CD14-positive monocyte (primary cell): ENCODE measurements at regions not wholly inside any gene's neighbourhood (a gene's known extent, or its start where the extent isn't known, plus 50 kb on each side); places are given as distances from the start of the nearest gene placed in this dataset.

ENCODE experiments used
- DNase-seq, 3 donors: peaks; one replicate each; pipeline ENCODE4 v3.0.0-alpha.2; 2011 to 2022
- H2AFZ ChIP-seq: 2 replicates; pipeline ENCODE4 v1.6.0; 2012; ENCODE audit warnings: mild to moderate bottlenecking, low read depth, low read length, inconsistent platforms; ENCODE audit not compliant: insufficient read depth, poor library complexity, severe bottlenecking
- H3K27ac ChIP-seq, 2 donors: 1 replicate in 1 of 2; 2 replicates in 1 of 2; pipeline ENCODE4 v1.5.1; 2012 to 2013; ENCODE audit warnings: low read length in 2 of 2, control low read depth in 1 of 2, inconsistent platforms in 1 of 2, low read depth in 1 of 2, mild to moderate bottlenecking in 1 of 2
- H3K27me3 ChIP-seq, 2 donors: one replicate each; pipeline versions ENCODE4 v1.6.0 to v1.6.1; 2011 to 2013; ENCODE audit warnings: low read length in 2 of 2; ENCODE audit not compliant: control insufficient read depth in 2 of 2, insufficient read depth in 2 of 2
- H3K36me3 ChIP-seq, 2 donors: replicated peaks in 1 of 2; 1 replicate in 1 of 2; 2 replicates in 1 of 2; pipeline versions ENCODE4 v1.5.1 to v1.6.1; 2012 to 2013; ENCODE audit warnings: low read length in 2 of 2, control low read depth in 1 of 2, inconsistent platforms in 1 of 2, mild to moderate bottlenecking in 1 of 2; ENCODE audit not compliant: insufficient read depth in 2 of 2, control insufficient read depth in 1 of 2
- H3K4me1 ChIP-seq, 2 donors: 1 replicate in 1 of 2; 2 replicates in 1 of 2; pipeline versions ENCODE4 v1.5.1 to v1.6.1; 2012 to 2013; ENCODE audit warnings: low read length in 2 of 2, control low read depth in 1 of 2, inconsistent platforms in 1 of 2, mild to moderate bottlenecking in 1 of 2, moderate library complexity in 1 of 2; ENCODE audit not compliant: insufficient read depth in 2 of 2, control insufficient read depth in 1 of 2
- H3K4me2 ChIP-seq: replicated peaks from 2 replicates; pipeline ENCODE3; 2012; ENCODE audit warnings: low read length, moderate library complexity, mild to moderate bottlenecking; ENCODE audit not compliant: poor library complexity, severe bottlenecking; ENCODE audit errors: extremely low read depth
- H3K4me3 ChIP-seq, 3 experiments: fragments of 200-600 bp in 1 of 3; sonication (generic) in 1 of 3; replicated peaks in 1 of 3; 1 replicate in 2 of 3; 2 replicates in 1 of 3; pipeline ENCODE4 v1.5.1; 2011 to 2013; ENCODE audit warnings: low read length in 3 of 3, mild to moderate bottlenecking in 3 of 3, control low read depth in 2 of 3, low read depth in 2 of 3, inconsistent platforms in 1 of 3, moderate library complexity in 1 of 3
- H3K79me2 ChIP-seq: 2 replicates; pipeline ENCODE4 v1.6.0; 2012; ENCODE audit warnings: mild to moderate bottlenecking, control low read depth, inconsistent platforms, low read length, moderate library complexity; ENCODE audit not compliant: insufficient read depth
- H3K9ac ChIP-seq: 2 replicates; pipeline ENCODE4 v1.6.0; 2017; ENCODE audit warnings: low read length, mild to moderate bottlenecking; ENCODE audit not compliant: insufficient read depth, poor library complexity, severe bottlenecking
- H3K9me3 ChIP-seq, 2 donors: replicated peaks in 1 of 2; 1 replicate in 1 of 2; 2 replicates in 1 of 2; pipeline versions ENCODE4 v1.5.1 to v1.6.1; 2012 to 2013; ENCODE audit warnings: low read length in 2 of 2, control low read depth in 1 of 2; ENCODE audit not compliant: control insufficient read depth in 1 of 2, insufficient read depth in 1 of 2
- H4K20me1 ChIP-seq: 2 replicates; pipeline ENCODE4 v1.6.0; 2012; ENCODE audit warnings: mild to moderate bottlenecking, low read length, control low read depth, moderate library complexity; ENCODE audit not compliant: insufficient read depth
- H3K27ac Mint-ChIP-seq, 7 donors: one replicate each; pipeline ENCODE4 v1.8.0; 2020; ENCODE audit warnings: mild to moderate bottlenecking in 7 of 7, mixed read lengths in 7 of 7, moderate library complexity in 6 of 7, inconsistent platforms in 2 of 7
- H3K27me3 Mint-ChIP-seq, 3 donors: one replicate each; pipeline ENCODE4 v1.8.0; 2021 to 2022; ENCODE audit warnings: low read depth in 3 of 3, mild to moderate bottlenecking in 3 of 3, mixed read lengths in 3 of 3, moderate library complexity in 3 of 3, inconsistent platforms in 1 of 3
- H3K36me3 Mint-ChIP-seq, 2 donors: one replicate each; pipeline ENCODE4 v1.8.0; 2020; ENCODE audit warnings: mixed read lengths in 2 of 2, inconsistent platforms in 1 of 2, mild to moderate bottlenecking in 1 of 2
- H3K4me1 Mint-ChIP-seq: one replicate; pipeline ENCODE4 v1.8.0; 2020; ENCODE audit warnings: mild to moderate bottlenecking, mixed read lengths
- H3K4me3 Mint-ChIP-seq, 2 donors: one replicate each; pipeline ENCODE4 v1.8.0; 2020; ENCODE audit warnings: mild to moderate bottlenecking in 2 of 2, mixed read lengths in 2 of 2, moderate library complexity in 1 of 2
- H3K9me3 Mint-ChIP-seq, 7 donors: one replicate each; pipeline ENCODE4 v1.8.0; 2020 to 2022; ENCODE audit warnings: mixed read lengths in 7 of 7, mild to moderate bottlenecking in 6 of 7, moderate library complexity in 6 of 7, inconsistent platforms in 2 of 7
- WGBS: methylation state at CpG from one replicate; pipeline ENCODE4 v1.1.5; 2013; ENCODE audit warnings: missing lambda C conversion rate; ENCODE audit not compliant: insufficient coverage; 5-methylcytosine and 5-hydroxymethylcytosine counted together
- intact Hi-C, 2 donors: fragments of 100-400 bp; cut with micrococcal nuclease; formaldehyde crosslinking; loops; one replicate each; pipeline versions ENCODE4 v1.15.0 to v1.15.1; 2023
- TF ChIP-seq, protein P1 (sequence below): fragments of 200-600 bp; IDR thresholded peaks from one replicate; pipeline ENCODE4 v1.8.0; 2022; ENCODE audit warnings: antibody characterized with exemption, mild to moderate bottlenecking

DNA sequence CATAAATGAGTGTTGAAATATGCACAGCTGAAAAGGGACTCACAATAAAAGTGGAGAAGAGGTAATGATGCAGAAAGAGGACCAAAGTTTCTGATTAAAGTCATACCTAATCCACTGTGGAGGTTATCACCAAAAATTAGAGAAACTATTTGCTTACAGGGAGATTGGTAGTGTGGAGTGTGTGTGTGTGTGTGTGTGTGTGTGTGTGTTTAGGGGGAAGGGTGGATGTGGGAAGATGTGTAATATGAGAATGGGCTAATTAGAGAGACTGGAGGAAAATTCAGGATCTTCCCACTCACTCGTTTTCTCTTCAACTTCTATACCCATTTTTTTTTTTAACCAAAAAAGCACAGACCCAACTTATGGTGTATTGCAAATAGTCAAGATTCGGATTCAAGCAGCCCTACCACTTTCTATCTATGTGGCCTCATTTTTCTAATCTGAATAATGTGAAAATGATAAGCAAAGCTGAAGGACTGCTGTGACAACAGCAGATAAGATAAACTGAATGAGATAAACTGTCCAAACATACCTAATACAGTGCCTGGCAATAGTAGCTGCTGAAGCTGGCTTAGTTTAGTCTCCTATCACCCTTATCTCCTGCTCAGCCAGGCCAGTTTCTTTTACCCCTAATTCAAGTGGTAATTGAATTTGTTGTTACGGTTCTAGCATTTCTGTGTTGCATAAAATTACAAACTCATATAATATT, 501.1 kb downstream of the KDM4C start:
- Histone ChIP-seq H3K9ac (no peak overlapping the region), H3K27ac (no peak overlapping the region), H3K4me2 (no peak overlapping the region), H3K36me3 (no peaks in the 10 kb centered on the region), H3K4me3 (no peak overlapping the region), H3K27me3 (no peaks in the 10 kb centered on the region), H2AFZ (no peak overlapping the region), H3K4me1 (no peaks in the 10 kb centered on the region), H3K9me3 (peaks cover 0 to 4% of the 10 kb centered on the region in 2 donors), H4K20me1 (no peaks in the 10 kb centered on the region), H3K79me2 (no peaks in the 10 kb centered on the region)
- intact Hi-C loops: no loop called here
- no peak for DNase-seq
- Mint-ChIP-seq H3K9me3 (peaks cover 0 to 4% (median 0%) of the 10 kb centered on the region in 7 donors), H3K4me1 (no peaks in the 10 kb centered on the region), H3K27ac (no peak overlapping the region), H3K27me3 (peaks cover 0 to 5% (median 0%) of the 10 kb centered on the region in 3 donors), H3K36me3 (no peaks in the 10 kb centered on the region), H3K4me3 (no peak overlapping the region)
- no CpG with 5 or more reads among the region's 3 CpGs for WGBS
- TF ChIP-seq, protein P1, sequence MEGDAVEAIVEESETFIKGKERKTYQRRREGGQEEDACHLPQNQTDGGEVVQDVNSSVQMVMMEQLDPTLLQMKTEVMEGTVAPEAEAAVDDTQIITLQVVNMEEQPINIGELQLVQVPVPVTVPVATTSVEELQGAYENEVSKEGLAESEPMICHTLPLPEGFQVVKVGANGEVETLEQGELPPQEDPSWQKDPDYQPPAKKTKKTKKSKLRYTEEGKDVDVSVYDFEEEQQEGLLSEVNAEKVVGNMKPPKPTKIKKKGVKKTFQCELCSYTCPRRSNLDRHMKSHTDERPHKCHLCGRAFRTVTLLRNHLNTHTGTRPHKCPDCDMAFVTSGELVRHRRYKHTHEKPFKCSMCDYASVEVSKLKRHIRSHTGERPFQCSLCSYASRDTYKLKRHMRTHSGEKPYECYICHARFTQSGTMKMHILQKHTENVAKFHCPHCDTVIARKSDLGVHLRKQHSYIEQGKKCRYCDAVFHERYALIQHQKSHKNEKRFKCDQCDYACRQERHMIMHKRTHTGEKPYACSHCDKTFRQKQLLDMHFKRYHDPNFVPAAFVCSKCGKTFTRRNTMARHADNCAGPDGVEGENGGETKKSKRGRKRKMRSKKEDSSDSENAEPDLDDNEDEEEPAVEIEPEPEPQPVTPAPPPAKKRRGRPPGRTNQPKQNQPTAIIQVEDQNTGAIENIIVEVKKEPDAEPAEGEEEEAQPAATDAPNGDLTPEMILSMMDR: no peak

DNA sequence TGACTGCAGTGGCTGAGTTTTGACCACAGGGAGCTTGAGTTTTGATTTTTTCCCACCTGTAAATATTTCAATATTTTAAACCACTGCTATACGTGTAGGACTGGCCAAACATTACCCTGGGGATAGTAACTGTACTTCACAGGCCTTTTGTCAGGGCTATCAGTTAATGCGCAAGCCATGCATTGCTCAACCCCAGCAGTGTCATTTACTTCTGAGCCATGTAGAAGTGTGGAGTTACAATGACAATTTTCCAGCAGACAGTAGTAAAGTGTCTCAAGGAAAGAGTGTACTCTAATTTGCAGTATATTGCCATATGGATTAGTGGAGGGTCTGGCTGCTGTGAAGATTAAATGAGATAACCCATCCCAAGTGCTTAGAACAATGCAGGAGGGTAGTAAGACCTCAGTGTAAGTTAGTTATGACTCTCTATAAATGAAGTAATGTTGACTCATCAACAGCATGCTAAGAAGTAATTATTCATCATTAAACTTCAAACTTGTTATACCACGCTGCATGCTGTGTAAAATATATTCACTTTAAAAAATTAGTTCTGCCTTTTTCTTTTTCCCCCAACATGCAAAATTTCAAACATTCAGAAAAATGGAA, 489.2 kb downstream of the KDM4C start:
- Histone ChIP-seq H3K4me3 (no peak overlapping the region), H3K4me1 (no peaks in the 10 kb centered on the region), H2AFZ (no peak overlapping the region), H3K9ac (no peak overlapping the region), H3K27ac (no peak overlapping the region), H3K27me3 (peaks cover 0 to 3% of the 10 kb centered on the region in 2 donors), H3K9me3 (no peaks in the 10 kb centered on the region), H4K20me1 (no peaks in the 10 kb centered on the region), H3K36me3 (no peaks in the 10 kb centered on the region), H3K79me2 (no peaks in the 10 kb centered on the region), H3K4me2 (no peak overlapping the region)
- Mint-ChIP-seq H3K27me3 (peaks cover 0 to 2% (median 0%) of the 10 kb centered on the region in 3 donors), H3K9me3 (no peaks in the 10 kb centered on the region), H3K4me1 (no peaks in the 10 kb centered on the region), H3K36me3 (no peaks in the 10 kb centered on the region), H3K4me3 (no peak overlapping the region), H3K27ac (no peak overlapping the region)
- DNase-seq: no peak
- TF ChIP-seq, protein P1: no peak
- intact Hi-C loops: no loop called here
- WGBS: 83% methylated on average over 2 of the region's 3 CpGs
